ENCODE measurements at regions not wholly inside any gene's neighbourhood (a gene's known extent, or its start where the extent isn't known, plus 50 kb on each side); places are given as distances from the start of the nearest gene placed in this dataset.

- TF ChIP-seq CTCF (IDR thresholded peaks at IDR 0.05 in 2 of 3, conservative IDR thresholded peaks at IDR 0.05 in 1 of 3; ENCODE audit: borderline replicate concordance in 1 of 3, insufficient read depth in 1 of 3, low read depth in 2 of 3, low read length in 2 of 3) (no peak), CEBPB (IDR thresholded peaks at IDR 0.05; ENCODE audit: low read depth) (no peak), YY1 (IDR thresholded peaks at IDR 0.05; ENCODE audit: extremely low read depth, insufficient replicate concordance, low read depth, low read length) (no peak), ZFX (IDR thresholded peaks at IDR 0.05) (no peak), POLR2A (IDR thresholded peaks at IDR 0.05; ENCODE audit: borderline replicate concordance, extremely low read depth, insufficient read depth, insufficient read length) (no peak), ATF3 (IDR thresholded peaks at IDR 0.05) (no peak), JUND (IDR thresholded peaks at IDR 0.05) (no peak), SIN3A (IDR thresholded peaks at IDR 0.05; ENCODE audit: low read depth) (no peak), ZBTB33 (IDR thresholded peaks at IDR 0.05; ENCODE audit: extremely low read depth, insufficient replicate concordance, low read length) (no peak)
These were observed 134.3 kb downstream of the MID1IP1 start for GRCh38 chrX:38935561-38935960.

Measured in HCT116 (cell line).